WTC11 (cell line): ENCODE measurements at regions not wholly inside any gene's neighbourhood (a gene's known extent, or its start where the extent isn't known, plus 50 kb on each side); places are given as distances from the start of the nearest gene placed in this dataset.

Experiments
- NR2C2 ChIP-seq: sonication (generic); formaldehyde crosslinking; IDR thresholded peaks from 2 replicates; pipeline ENCODE4 v1.8.0; 2022; ENCODE audit warnings: mild to moderate bottlenecking, missing genetic modification reagents
- NR3C1 ChIP-seq: sonication (generic); formaldehyde crosslinking; conservative IDR thresholded peaks from 2 replicates; pipeline ENCODE4 v1.8.1; 2023; ENCODE audit warnings: low read depth, mild to moderate bottlenecking, missing genetic modification reagents
- TCF7 ChIP-seq: sonication (generic); formaldehyde crosslinking; IDR thresholded peaks from 2 replicates; pipeline ENCODE4 v1.8.0; 2022; ENCODE audit warnings: mild to moderate bottlenecking, low read depth, missing genetic modification reagents, moderate library complexity
- ZNF317 ChIP-seq: sonication (generic); formaldehyde crosslinking; IDR thresholded peaks from 2 replicates; pipeline ENCODE4 v1.8.1; 2023; ENCODE audit warnings: low read depth, mild to moderate bottlenecking, moderate library complexity, missing genetic modification reagents, borderline replicate concordance
- TF ChIP-seq, protein P1 (sequence below): fragments of 200-600 bp; IDR thresholded peaks from 2 replicates; pipeline ENCODE4 v1.8.0; 2022; ENCODE audit warnings: antibody characterized with exemption
- TF ChIP-seq, protein P2 (sequence below): sonication (generic); formaldehyde crosslinking; IDR thresholded peaks from 2 replicates; pipeline ENCODE4 v1.8.0; 2022; ENCODE audit warnings: mild to moderate bottlenecking, missing genetic modification reagents
- TF ChIP-seq, protein P3 (sequence below): sonication (generic); formaldehyde crosslinking; IDR thresholded peaks from 2 replicates; pipeline ENCODE4 v1.8.1; 2023; ENCODE audit warnings: mild to moderate bottlenecking, missing genetic modification reagents, borderline replicate concordance
- TF ChIP-seq, protein P4 (sequence below): sonication (generic); formaldehyde crosslinking; IDR thresholded peaks from 2 replicates; pipeline ENCODE4 v1.8.1; 2022; ENCODE audit warnings: low read depth, missing genetic modification reagents, borderline replicate concordance
- TF ChIP-seq, protein P5 (sequence below): sonication (generic); formaldehyde crosslinking; IDR thresholded peaks from 2 replicates; pipeline ENCODE4 v1.8.1; 2022; ENCODE audit warnings: low read depth, mild to moderate bottlenecking, moderate library complexity, missing genetic modification reagents, borderline replicate concordance

DNA sequence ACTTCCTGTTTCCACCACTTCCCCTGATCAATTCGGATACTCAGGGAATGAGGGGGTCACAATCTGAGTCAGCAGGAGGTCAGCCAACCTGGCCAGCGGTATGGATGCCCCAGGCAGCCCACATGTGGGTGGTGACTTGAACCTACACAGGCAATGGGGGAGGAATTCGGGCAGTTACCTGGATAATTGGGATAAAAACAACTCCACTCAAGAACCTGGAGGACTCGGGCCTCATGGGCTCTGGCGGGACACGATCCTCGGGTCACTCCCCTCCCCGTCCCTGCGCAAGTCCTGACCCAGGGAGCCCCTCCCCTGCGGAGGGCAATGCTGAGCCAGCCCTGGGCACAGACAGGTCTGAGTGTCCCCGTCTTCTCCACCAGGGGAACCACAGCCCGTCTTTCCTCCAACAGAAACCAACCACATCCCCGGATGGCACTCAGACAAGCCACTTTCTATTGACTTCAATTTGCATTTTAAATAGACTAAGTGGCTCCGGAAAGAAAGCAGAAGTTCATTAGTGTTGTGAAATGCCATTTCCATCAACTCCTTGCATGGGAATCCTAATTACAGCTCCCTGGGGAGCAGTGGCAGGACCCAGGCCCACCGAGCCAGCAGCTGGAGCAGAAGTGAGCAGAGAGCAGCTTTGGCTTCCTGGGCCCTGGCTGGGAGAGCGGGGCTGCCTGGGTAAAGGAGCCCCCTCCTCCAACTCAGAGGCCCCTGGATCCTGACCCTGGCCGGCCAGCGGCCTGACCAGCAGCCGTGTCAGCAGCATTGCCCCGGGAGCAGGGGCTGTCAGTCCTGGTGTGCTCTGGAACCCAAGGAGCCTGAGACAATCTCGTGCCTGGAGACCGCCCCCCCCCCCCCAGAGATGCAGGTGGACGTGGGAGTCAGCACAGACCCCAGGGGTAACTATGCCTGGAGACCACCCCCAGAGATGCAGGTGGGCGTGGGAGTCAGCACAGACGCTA lies 374.1 kb downstream of the ADGRD1 start:
- TF ChIP-seq, protein P1, sequence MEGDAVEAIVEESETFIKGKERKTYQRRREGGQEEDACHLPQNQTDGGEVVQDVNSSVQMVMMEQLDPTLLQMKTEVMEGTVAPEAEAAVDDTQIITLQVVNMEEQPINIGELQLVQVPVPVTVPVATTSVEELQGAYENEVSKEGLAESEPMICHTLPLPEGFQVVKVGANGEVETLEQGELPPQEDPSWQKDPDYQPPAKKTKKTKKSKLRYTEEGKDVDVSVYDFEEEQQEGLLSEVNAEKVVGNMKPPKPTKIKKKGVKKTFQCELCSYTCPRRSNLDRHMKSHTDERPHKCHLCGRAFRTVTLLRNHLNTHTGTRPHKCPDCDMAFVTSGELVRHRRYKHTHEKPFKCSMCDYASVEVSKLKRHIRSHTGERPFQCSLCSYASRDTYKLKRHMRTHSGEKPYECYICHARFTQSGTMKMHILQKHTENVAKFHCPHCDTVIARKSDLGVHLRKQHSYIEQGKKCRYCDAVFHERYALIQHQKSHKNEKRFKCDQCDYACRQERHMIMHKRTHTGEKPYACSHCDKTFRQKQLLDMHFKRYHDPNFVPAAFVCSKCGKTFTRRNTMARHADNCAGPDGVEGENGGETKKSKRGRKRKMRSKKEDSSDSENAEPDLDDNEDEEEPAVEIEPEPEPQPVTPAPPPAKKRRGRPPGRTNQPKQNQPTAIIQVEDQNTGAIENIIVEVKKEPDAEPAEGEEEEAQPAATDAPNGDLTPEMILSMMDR: no peak; the same call in 1 of the 2 replicates
- TF ChIP-seq NR2C2 (CRISPR knock-in tag) (no peak), NR3C1 (CRISPR knock-in tag) (no peak), ZNF317 (no peak), TCF7 (CRISPR knock-in tag) (no peak)
- TF ChIP-seq, protein P2, sequence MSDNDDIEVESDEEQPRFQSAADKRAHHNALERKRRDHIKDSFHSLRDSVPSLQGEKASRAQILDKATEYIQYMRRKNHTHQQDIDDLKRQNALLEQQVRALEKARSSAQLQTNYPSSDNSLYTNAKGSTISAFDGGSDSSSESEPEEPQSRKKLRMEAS (CRISPR knock-in tag): no peak
- TF ChIP-seq, protein P3, sequence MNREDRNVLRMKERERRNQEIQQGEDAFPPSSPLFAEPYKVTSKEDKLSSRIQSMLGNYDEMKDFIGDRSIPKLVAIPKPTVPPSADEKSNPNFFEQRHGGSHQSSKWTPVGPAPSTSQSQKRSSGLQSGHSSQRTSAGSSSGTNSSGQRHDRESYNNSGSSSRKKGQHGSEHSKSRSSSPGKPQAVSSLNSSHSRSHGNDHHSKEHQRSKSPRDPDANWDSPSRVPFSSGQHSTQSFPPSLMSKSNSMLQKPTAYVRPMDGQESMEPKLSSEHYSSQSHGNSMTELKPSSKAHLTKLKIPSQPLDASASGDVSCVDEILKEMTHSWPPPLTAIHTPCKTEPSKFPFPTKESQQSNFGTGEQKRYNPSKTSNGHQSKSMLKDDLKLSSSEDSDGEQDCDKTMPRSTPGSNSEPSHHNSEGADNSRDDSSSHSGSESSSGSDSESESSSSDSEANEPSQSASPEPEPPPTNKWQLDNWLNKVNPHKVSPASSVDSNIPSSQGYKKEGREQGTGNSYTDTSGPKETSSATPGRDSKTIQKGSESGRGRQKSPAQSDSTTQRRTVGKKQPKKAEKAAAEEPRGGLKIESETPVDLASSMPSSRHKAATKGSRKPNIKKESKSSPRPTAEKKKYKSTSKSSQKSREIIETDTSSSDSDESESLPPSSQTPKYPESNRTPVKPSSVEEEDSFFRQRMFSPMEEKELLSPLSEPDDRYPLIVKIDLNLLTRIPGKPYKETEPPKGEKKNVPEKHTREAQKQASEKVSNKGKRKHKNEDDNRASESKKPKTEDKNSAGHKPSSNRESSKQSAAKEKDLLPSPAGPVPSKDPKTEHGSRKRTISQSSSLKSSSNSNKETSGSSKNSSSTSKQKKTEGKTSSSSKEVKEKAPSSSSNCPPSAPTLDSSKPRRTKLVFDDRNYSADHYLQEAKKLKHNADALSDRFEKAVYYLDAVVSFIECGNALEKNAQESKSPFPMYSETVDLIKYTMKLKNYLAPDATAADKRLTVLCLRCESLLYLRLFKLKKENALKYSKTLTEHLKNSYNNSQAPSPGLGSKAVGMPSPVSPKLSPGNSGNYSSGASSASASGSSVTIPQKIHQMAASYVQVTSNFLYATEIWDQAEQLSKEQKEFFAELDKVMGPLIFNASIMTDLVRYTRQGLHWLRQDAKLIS (CRISPR knock-in tag): no peak
- TF ChIP-seq, protein P4, sequence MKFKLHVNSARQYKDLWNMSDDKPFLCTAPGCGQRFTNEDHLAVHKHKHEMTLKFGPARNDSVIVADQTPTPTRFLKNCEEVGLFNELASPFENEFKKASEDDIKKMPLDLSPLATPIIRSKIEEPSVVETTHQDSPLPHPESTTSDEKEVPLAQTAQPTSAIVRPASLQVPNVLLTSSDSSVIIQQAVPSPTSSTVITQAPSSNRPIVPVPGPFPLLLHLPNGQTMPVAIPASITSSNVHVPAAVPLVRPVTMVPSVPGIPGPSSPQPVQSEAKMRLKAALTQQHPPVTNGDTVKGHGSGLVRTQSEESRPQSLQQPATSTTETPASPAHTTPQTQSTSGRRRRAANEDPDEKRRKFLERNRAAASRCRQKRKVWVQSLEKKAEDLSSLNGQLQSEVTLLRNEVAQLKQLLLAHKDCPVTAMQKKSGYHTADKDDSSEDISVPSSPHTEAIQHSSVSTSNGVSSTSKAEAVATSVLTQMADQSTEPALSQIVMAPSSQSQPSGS (CRISPR knock-in tag): no peak
- TF ChIP-seq, protein P5, sequence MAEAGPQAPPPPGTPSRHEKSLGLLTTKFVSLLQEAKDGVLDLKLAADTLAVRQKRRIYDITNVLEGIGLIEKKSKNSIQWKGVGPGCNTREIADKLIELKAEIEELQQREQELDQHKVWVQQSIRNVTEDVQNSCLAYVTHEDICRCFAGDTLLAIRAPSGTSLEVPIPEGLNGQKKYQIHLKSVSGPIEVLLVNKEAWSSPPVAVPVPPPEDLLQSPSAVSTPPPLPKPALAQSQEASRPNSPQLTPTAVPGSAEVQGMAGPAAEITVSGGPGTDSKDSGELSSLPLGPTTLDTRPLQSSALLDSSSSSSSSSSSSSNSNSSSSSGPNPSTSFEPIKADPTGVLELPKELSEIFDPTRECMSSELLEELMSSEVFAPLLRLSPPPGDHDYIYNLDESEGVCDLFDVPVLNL (CRISPR knock-in tag): no peak
